Suprapubic skin (tissue), 4 donors: ENCODE measurements at regions not wholly inside any gene's neighbourhood (a gene's known extent, or its start where the extent isn't known, plus 50 kb on each side); places are given as distances from the start of the nearest gene placed in this dataset.
"Not testable (repeated sequence)": the region's sequence is repeated elsewhere in the genome, so short reads cannot be mapped to it uniquely, and the experiment has no call there.

Experiments
- CTCF ChIP-seq, 2 donors: fragments of 200-600 bp in 1 of 2; fragments of 450-650 bp in 1 of 2; sonication (generic) in 1 of 2; IDR thresholded peaks; one replicate each; pipeline ENCODE4 v1.5.1; 2016 to 2019; ENCODE audit warnings: antibody characterized with exemption in 2 of 2, mild to moderate bottlenecking in 1 of 2, moderate library complexity in 1 of 2
- EP300 ChIP-seq: sonication (generic); formaldehyde crosslinking; IDR thresholded peaks from one replicate; pipeline ENCODE4 v1.6.1; 2017; ENCODE audit warnings: antibody characterized with exemption
- POLR2A ChIP-seq, 2 donors: fragments of 450-650 bp; IDR thresholded peaks; one replicate each; pipeline ENCODE4 v1.6.1; 2017; ENCODE audit warnings: antibody characterized with exemption in 2 of 2, mild to moderate bottlenecking in 2 of 2, moderate library complexity in 2 of 2
- POLR2AphosphoS5 ChIP-seq, 3 donors: sonication (generic); formaldehyde crosslinking; IDR thresholded peaks; one replicate each; pipeline ENCODE4 v1.6.1; 2017; ENCODE audit warnings: antibody characterized with exemption in 3 of 3

- TF ChIP-seq CTCF (IDR thresholded peaks at IDR 0.05); POLR2A (IDR thresholded peaks at IDR 0.05); EP300; POLR2AphosphoS5 (IDR thresholded peaks at IDR 0.05): not testable (repeated sequence)
These were observed 200.5 kb upstream of the PLGLB1 start for GRCh38 chr2:87222131-87222530.
